GM19397 (cell line): ENCODE measurements at regions not wholly inside any gene's neighbourhood (a gene's known extent, or its start where the extent isn't known, plus 50 kb on each side); places are given as distances from the start of the nearest gene placed in this dataset.

ENCODE experiments used
- ATAC-seq: cut with Tn5 transposase; IDR thresholded peaks from one replicate; pipeline ENCODE4 v1.9.1; 2021; ENCODE audit warnings: mild to moderate bottlenecking, moderate library complexity; ENCODE audit not compliant: unreplicated experiment

DNA sequence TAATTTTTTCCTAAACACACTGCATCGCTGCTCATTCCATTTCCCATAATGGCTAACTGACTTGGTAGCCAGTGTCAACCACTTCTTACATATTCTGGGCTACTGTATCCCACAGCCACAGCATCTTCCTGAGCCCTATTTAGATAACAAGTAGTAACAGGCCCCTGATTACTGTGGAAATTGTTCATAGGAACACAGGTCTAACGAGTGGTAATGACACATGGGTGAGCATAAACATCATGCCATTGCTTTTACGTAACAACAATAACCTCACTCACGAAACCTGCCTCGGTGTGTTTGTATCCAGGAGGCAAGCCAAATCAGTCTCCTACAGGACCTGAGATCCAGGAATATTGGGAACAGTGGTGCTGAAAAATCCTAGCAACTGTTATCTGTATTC is 438.6 kb downstream of the KLF5 start:
- no peak for ATAC-seq

DNA sequence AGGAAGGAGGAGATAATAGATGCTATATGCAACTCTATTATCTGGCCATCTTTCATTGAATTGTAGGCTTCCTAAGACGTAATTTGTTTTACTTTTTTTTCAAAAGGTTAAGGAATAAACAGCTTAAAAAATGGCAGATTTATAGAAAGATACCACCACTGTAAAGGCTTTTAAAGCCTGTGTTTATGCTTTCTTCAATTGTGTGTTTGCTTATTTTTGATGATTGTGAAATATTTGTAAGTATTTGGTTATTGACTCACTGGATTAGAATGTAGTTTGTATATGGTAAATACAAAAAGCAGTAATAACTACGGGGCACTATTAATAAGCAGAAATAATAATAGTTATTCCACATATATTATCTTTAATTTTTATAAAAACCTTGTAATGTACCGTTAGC is 437.9 kb downstream of the KLF5 start:
- no peak for ATAC-seq

DNA sequence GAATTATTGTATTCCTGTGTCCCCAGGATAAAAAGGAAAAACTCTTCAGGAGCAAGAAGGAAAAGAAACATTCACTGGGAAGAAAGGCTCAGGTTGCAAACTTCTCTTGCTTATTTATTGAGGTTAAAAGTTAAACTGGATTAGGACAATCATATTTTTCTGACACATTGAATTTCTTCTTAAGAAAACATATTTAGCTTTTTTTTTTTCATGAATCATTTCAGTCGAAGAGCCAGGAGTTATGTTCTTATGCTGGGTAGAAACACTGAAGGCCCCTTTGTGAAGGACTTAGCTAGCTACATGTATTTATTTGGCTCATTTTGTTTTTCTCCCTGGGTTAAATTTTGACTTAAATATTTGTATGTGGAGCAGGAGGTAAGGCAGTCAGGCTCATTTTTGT is 434.0 kb downstream of the KLF5 start:
- ATAC-seq = no peak

DNA sequence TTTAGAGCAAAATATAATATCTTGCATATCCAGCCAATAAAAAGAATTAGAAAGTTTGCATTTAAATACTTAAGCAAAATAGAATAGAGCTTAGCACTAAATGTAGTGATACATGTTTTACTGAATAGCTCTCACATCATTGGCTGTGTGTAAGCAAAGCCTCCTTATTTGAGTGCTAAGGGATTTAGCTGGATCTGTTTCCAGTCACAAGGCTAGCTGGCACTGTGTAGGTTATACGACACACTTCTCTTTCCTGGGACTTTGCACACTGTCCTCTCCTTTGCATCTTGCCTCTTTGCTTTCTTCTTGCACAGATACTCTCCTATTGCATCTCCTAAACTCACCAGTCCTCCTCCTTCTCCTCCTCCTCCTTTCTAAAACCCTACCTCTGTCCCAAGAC is 423.8 kb downstream of the KLF5 start:
- ATAC-seq = no peak

DNA sequence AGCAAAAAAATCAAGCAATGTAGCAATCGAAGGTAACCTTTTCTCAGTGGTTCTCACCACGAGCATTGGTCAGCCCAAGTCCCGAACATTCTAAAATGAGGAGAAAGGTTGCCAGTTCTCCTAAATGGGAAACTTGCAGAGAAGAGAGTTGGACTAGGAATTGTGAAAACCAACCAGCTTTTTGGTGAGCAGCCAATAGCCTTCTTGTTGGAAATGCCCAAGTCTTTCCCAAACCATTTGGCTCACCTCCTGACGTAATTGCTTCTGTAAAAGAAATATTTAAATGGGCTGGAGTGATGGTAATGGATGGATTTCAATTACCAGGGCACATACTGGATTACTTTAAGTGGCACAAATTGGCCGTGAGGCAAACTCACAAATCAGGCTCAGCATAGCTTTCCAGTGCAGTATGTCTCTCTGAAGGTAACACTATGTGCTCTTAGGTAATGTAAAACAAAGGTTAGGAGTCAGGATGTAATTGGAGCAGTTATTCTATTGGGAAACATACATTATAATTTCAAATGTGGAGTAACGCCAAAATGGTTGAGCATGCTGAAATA is 423.2 kb downstream of the KLF5 start:
- ATAC-seq = no peak

DNA sequence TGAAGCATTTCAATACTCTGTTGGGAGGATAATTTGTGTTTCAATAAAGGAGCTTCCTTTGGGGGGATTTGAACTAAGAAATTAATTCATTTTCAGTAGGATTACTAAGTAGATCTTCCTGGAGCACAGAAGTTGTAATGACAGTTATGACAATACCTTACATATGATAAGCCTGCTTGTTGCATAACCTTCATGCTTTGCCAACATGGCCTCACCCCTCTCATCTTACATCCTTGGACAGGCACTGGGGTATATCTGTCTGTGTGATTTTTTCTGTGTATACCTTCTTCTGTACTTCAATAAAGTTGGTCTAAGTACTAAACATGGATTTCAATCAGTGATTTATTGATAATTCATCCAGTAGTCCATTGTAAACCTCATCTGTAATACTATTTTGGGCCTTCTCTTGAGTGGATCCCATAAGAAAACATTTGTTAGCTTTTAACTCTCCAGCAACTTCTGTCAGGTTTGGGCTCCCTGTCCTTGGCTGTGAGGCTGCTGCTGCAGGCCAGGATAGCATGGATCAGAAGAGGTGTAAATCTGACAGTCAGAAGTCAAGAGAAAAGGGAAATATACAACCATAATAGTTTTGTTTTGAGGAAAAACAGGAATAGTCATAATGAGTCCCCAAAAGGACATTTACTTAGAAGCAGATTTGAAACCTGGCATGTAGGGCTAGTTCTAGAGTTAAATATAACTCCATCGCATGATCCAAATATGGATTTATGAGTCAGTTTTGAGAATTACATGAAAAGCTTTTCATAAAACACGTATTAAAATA is 422.2 kb downstream of the KLF5 start:
- ATAC-seq = no peak

DNA sequence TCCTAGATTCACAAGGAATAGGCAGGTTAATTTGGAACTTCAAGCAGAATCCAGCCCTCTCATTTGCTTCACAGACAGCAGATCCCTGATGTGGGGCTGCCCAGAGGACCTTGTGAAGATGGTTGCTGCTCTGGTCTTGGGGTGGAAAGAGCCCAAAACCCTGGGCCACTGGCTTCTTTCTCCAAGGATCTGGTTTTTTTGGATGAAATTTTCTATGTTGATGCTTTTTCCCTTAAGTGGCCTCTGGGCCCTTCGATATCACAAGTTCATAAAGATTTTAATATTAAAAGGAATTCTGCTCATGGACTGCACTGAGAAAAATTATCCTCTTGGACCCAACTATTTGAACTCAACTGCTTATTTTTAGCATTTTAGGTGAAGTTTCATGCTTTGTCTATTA is 421.1 kb downstream of the KLF5 start:
- no peak for ATAC-seq

DNA sequence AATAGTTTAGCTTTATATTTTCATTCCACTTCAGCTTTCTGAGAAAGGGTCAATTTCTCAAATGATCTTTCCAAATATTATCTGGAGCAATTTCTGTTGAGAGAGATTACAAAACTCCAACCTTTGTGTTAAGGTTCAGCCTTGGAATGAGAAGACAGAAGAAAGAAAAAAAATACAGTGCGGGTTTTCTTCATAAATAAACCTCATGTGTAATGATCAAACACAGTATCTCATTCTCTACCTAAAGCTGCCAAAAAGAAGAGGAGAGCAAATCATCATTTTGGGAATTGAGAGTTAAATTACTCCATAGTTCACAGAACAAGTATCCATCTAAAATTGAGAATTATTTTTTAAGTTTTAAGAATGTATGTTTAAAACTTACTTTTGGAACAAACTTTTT is 420.5 kb downstream of the KLF5 start:
- ATAC-seq = no peak

DNA sequence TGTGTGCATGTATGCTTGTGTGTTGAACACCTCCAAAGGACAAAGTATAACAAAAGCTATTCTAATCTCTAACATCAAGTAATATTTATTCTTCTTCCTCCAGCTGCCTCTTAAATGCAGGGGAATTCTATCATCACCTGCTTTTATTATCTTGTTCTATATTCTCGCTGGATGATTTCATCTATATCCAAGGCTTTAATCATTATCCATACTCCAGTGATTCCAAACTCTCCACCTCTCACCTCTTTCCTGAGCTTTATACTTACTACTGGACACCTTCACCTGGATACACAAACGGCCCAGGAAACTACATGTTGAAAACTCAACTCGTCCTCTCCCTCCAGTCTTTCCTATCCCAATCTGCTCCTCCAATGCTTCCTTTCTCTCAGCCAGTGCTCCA is 418.6 kb downstream of the KLF5 start:
- ATAC-seq = no peak

DNA sequence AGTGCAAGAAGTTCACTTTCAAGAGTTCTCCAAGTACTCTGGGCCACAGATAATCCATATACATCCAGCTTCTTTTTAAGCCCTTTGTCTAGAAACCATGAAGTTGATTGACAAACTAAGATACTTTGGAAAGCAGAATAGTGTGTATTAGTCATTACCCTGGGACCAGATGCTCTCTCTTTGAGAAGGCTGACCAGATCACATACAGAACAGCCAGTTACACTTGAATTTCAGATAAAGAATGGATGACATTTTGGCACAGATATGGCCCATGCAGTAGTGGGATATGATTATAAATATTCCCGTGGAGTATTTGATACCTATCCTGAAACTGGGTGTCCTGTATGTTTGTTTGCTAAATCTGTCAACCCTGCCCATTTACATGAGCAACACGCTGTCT is 414.2 kb downstream of the KLF5 start:
- no peak for ATAC-seq

DNA sequence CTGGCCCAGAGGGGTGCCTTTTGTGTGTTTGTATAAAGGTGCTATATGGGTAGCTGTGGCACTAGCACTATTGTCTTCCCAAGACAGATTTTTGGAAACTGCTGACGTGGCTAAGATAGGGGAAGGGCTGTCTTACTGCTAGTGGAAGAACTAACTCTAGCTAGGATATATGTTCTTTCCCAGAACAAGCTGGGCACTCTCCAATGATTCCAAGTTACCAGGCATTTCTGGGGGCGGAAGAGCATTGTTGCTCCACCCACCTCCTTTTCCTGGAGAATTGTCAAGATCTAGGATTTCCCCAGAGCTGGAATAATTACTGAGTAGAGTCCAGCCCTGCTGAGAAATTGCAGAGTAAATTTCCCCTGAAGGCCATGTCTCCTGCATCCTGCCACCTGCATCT is 408.3 kb downstream of the KLF5 start:
- ATAC-seq = no peak

DNA sequence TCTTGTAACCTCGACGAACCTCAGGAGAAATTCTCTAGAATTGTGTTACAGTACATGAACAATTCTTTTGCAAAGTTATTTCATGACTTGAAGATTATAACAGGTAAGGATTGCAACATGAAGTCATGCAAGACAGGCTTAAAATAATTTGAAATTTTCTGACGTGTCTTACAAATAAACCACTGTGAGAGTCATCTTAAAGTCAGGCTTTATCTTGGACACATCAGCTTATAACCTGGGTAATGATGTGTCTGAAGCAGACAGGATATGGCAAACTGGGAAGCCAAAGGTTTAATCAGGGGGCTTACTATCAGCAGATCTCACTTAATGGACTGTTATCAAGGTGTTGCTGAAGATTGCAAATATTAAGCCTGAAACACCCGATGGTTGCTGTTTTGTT is 407.8 kb downstream of the KLF5 start:
- no peak for ATAC-seq

DNA sequence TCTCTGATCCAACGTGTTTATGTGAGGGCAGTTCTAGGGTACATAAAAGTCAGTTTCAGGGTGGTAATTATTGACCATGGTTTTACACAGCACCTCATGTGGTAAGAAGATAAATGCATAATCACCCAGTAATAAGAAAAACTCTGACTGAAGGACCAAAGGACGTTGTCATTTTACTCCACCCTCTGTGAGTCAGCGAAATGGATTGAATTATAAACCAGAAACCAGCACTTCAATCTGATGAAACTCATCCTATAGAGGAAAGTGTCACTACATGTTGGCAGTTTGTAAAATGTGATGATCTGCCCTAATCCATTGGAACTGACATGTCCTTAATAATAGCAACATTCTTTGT is 406.8 kb downstream of the KLF5 start:
- ATAC-seq = no peak

DNA sequence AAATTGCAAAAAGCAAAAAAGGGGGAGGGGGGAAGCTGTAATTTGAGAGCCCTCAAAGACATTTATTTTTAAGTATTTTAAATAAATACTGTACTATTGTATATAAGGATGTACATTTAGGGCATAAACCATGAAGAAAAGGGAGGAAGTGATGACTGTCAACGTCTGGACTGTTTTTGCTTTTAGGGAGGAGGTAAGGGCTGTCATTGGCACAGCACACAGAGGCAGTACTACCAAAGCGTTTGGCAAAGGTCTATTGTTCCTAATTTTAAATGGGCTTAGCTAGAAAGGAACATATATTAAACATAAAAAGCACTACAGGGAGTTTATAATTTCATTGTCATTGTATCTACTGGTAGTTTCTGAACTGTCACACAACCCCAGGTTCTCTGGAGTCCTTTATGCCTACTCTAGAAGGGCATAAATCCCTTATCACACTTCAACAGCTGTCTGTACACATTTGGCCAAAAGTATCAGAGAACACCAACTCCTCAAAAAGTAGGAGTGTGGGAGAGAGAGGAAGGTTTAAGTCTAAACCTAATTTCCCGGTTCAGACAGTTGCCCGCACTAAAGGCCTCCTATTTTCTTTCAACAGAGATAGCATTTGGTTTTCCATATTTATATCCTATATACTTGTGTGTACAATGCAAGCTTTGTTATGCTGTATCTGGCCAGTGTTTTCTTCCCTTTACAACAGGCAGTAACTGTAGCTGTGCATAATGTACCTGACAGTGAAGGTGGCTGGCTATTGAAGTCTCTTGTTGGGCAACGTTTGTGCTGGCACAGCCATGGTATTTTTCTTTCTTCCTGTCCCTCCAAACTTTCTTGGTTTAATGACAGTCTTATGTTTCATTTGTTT is 406.2 kb downstream of the KLF5 start:
- ATAC-seq = no peak

DNA sequence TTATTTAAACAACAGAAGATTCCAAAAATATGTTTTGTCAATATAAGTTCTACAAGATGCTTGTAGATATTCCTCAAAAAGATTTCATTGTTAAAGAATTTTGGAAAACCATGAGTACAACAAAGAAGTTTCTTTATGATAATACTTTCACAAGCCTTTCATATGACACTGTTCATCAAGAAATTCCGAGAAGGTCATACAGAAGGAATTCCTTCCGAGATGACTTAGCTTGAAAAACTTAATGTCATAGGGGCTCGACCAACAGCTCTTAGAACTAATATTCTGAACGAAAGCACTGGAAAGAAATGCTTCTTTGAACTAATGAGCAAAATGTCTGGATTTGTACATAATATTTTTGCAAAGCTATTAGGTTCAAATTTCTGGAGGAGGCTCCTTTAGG is 403.4 kb downstream of the KLF5 start:
- no peak for ATAC-seq

DNA sequence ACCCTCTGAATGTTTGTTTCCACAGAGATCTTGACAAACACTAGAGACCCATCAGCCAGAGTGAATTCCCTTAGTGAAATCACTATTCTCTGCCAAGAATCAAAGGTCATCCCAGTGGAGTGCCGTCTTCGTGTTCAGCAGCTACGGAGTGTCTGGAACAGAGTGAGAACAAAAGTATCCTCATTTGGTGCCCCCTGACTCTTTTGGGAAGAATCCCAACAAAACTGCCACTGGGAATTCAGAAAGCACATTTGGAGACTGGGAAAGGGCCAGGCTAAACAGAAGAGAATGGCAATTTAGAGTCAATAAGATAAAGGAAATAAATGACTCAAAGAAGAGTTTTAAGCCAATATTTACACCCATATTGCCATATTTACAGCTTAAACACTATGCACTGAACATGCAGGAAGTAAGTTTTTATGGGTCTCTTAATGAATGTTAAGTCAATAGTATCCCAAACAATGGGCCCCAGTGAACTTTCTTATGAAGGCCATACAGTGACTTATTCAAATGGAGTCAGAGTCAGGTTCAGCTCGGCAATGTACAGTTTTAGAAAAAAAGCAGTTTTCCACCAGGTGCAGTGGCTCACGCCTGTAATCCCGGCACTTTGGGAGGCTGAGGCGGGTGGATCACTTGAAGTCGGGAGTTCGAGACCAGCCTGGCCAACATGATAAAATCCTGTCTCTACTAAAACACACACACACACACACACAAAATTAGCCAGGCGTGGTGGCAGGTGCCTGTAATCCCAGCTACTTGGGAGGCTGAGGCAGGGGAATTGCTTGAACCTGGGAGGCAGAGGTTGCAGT is 392.6 kb downstream of the KLF5 start:
- ATAC-seq = no peak

DNA sequence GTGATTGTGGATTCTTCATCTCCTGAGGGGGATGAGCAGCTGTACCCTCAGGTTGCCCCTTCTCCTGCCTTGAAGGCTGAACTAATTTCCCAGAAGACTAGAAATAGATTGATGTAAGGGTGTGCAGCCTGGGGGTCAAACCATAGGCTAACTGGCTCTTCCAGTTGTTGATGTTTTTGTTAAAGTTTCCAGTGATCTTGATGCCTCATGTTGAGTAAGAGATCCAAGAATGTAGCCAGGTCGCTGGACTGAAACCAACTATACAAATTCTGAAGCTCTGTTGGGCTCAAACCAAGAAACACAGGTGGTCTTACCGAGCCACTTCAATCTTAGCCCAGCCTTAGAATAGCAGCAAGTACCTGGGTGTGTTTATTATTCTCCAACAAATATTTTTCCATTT is 391.8 kb downstream of the KLF5 start:
- no peak for ATAC-seq

DNA sequence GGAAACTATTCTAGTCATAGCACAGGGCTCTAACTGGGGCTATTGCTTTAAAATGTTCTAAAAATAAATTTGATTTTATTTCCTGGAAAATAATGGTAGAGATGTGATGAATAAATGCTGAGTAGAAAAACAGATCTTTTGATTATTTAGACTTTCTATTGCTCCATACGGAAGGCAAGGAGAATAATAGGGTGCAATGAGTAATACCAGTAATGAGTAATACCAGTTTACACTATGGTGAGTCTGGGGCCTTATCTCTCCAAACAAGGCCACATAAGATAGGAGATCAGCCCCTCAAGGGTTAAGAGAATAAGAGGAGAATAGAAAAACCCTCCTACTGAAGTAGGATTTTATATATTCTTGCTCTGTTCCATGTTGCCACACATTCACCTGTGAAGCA is 390.4 kb downstream of the KLF5 start:
- ATAC-seq = no peak

DNA sequence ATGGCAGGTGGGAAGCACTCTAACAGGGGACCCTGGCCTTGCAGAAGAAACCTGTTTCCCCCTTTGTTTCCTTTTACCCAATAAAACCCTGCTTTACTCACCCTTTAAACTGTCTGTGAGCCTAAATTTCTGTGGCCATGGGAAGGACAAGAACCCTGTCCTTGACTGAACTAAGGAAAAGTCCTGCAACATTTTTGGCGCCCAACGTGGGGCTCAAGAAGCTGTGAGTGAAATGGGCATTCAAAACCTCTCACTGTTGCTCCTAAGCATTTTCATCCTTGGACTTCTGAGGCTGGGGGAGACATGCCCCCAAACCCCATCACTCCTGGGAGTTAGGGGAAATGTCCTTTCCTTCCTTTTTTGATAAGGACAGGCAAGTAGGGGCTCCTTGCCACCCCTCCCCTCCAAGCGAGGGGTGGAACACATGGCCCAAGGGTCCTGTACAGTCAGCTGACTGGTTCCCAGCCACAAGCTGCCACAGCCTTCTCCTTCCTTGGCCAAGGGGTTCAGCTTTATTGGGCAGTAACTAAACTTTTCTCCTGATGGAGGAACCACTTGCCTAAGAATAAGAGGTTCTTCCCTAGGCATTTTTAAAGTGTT is 381.6 kb downstream of the KLF5 start:
- no peak for ATAC-seq

DNA sequence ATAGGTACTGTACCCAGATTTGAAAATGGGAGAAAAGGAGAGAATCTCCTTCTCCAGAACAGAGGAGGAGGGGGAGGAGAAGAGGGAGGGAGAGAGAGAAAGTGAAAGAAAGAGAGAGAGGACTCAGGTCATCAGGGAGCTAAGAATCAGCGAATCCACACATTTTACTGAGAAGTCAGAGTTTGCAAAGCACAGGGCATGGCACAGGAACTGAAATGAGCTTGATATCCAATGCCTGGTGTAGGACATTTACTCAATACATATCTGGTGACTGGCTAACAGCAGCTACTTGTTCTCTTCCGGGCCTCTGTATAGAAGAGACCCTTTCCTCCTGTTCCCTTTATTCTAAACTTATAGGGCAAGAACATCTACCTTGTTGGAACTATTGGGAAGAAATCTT is 375.1 kb downstream of the KLF5 start:
- ATAC-seq = no peak

DNA sequence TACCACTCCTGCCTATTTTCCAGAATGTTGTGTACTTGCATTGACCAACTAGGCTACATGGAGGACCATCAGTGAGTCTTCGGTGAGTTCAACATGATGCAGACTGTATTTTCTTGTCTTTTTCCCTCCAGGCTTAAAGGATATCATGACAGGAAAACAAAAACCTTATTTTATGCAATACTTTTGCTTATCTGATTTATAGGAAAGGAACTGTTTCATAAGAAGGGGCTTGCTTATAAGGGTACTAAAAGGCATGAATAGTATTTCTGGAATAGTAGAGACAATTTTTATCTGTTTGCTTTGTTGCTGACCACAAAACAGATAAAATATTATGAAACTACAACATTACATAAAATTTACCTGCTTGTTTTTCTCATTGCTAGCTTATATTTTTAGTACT is 374.7 kb downstream of the KLF5 start:
- ATAC-seq = no peak
